ENCODE measurements at regions not wholly inside any gene's neighbourhood (a gene's known extent, or its start where the extent isn't known, plus 50 kb on each side); places are given as distances from the start of the nearest gene placed in this dataset.
A peak's percentile ranks its signal among the peaks of the same experiment; 100 is the strongest.
"Not testable (repeated sequence)": the region's sequence is repeated elsewhere in the genome, so short reads cannot be mapped to it uniquely, and the experiment has no call there.

- DNase-seq (ENCODE audit: low spot score) = no peak
Observed at GRCh38 chr3:28033059-28033784, 208.2 kb upstream of the CMC1 start.

GRCh38 chr3:28036599-28037575 is 204.5 kb upstream of the CMC1 start:
- no peak for DNase-seq (ENCODE audit: low spot score)

- DNase-seq (ENCODE audit: low spot score) = no peak
Observed at GRCh38 chr3:28039234-28039633, 202.2 kb upstream of the CMC1 start.

- DNase-seq (ENCODE audit: low spot score) = no peak
Observed at GRCh38 chr3:28039829-28040228, 201.6 kb upstream of the CMC1 start.

GRCh38 chr3:28042095-28042635 is 199.3 kb upstream of the CMC1 start:
- DNase-seq (ENCODE audit: low spot score) = no peak

- no peak for DNase-seq (ENCODE audit: low spot score)
Observed at GRCh38 chr3:28042707-28043106, 198.7 kb upstream of the CMC1 start.

- no peak for DNase-seq (ENCODE audit: low spot score)
Observed at GRCh38 chr3:28050120-28050519, 191.3 kb upstream of the CMC1 start.

GRCh38 chr3:28050885-28051284 is 190.5 kb upstream of the CMC1 start:
- peak; percentile 53 for DNase-seq (ENCODE audit: low spot score)

GRCh38 chr3:28053759-28054158 is 187.7 kb upstream of the CMC1 start:
- peak; percentile 51 for DNase-seq (ENCODE audit: low spot score)

- no peak for DNase-seq (ENCODE audit: low spot score)
Observed at GRCh38 chr3:28056806-28057205, 184.6 kb upstream of the CMC1 start.

GRCh38 chr3:28057539-28057938 is 183.9 kb upstream of the CMC1 start:
- DNase-seq (ENCODE audit: low spot score) = no peak

GRCh38 chr3:28059199-28059598 is 182.2 kb upstream of the CMC1 start:
- DNase-seq (ENCODE audit: low spot score) = not testable (repeated sequence)

GRCh38 chr3:28066020-28066419 is 175.4 kb upstream of the CMC1 start:
- no peak for DNase-seq (ENCODE audit: low spot score)

- no peak for DNase-seq (ENCODE audit: low spot score)
Observed at GRCh38 chr3:28067014-28067413, 174.4 kb upstream of the CMC1 start.

GRCh38 chr3:28068342-28068741 is 173.1 kb upstream of the CMC1 start:
- DNase-seq (ENCODE audit: low spot score) = no peak

- DNase-seq (ENCODE audit: low spot score) = no peak
Observed at GRCh38 chr3:28069438-28069837, 172.0 kb upstream of the CMC1 start.

- DNase-seq (ENCODE audit: low spot score) = no peak
Observed at GRCh38 chr3:28076246-28076645, 165.2 kb upstream of the CMC1 start.

- no peak for DNase-seq (ENCODE audit: low spot score)
Observed at GRCh38 chr3:28077572-28077971, 163.8 kb upstream of the CMC1 start.

GRCh38 chr3:28078536-28078935 is 162.9 kb upstream of the CMC1 start:
- no peak for DNase-seq (ENCODE audit: low spot score)

GRCh38 chr3:28080716-28081115 is 160.7 kb upstream of the CMC1 start:
- no peak for DNase-seq (ENCODE audit: low spot score)

- DNase-seq (ENCODE audit: low spot score) = no peak
Observed at GRCh38 chr3:28081533-28081947, 159.9 kb upstream of the CMC1 start.

GRCh38 chr3:28087591-28087990 is 153.8 kb upstream of the CMC1 start:
- no peak for DNase-seq (ENCODE audit: low spot score)
